Stimulated activated CD4-positive, alpha-beta T cell treated with anti-CD3 and anti-CD28 coated beads, Interleukin-4, amount 100 ng/mL, for 24 hours (primary cell): ENCODE measurements at regions not wholly inside any gene's neighbourhood (a gene's known extent, or its start where the extent isn't known, plus 50 kb on each side); places are given as distances from the start of the nearest gene placed in this dataset.
"Not testable (repeated sequence)": the region's sequence is repeated elsewhere in the genome, so short reads cannot be mapped to it uniquely, and the experiment has no call there.

ENCODE experiments used
- DNase-seq: peaks from one replicate; pipeline ENCODE4 v3.0.0-alpha.2; 2020

DNA sequence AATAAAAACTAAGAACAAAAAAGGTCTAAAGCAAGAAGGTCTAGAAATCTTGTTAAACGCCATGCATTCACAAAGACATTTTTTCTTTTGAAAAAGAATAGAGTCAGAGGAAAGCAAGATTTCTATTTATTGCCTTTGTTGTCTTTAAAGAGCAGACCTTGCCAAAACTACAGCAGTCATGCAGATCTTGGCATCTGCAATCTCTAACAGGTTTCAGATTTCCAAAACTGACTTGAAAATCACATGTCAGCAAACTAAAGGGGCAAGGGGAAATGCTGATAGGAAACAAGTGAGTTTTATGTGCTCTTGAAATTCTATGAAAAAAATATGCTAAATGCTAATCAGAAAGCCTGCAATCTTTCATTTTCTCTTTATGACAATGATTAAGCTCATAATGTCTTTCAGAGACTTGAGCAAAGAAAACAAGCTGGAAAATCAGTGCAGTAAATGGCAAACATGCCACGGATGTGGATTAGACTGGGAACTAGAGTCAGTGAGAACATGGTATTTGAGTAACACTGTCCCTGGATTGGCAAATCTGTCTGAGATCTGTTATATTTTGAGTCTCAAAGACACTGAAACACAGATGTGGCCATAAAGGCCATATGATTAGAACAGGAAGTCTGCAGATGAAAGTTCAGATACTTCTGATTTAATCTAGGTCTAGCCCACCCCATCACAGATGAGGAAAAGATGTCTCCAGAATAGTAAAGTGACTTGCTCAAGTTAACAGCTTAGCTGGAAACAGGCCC, 361.4 kb upstream of the RPS23 start:
- no peak for DNase-seq

DNA sequence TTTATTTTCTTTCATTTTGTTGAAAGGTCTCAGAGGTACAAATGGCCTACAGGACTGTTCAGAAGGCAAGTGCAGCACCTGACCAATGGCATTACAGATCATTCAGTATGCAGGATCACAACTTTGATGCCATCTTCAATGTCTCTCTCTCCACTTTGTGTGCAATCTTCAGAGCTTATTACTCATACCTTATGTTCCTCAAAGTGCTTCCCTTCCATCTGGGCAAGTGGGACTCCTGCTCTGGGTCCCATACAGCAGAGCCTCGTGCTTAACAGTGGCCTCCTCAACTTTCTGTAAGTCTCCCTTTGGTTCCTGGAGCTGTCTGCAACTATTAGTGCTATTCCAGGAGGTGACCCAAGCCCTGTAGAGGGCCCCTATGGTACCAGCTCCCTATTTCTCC, 358.4 kb upstream of the RPS23 start:
- DNase-seq: no peak

- DNase-seq: peak; percentile 5
Observed at GRCh38 chr5:82635561-82636288, 357.6 kb upstream of the RPS23 start.

GRCh38 chr5:82628364-82628910, 350.3 kb upstream of the RPS23 start:
- no peak for DNase-seq

GRCh38 chr5:82626905-82627591, 348.9 kb upstream of the RPS23 start:
- DNase-seq: not testable (repeated sequence)

- not testable (repeated sequence) for DNase-seq
Observed at GRCh38 chr5:82626012-82626411, 347.9 kb upstream of the RPS23 start.

DNA sequence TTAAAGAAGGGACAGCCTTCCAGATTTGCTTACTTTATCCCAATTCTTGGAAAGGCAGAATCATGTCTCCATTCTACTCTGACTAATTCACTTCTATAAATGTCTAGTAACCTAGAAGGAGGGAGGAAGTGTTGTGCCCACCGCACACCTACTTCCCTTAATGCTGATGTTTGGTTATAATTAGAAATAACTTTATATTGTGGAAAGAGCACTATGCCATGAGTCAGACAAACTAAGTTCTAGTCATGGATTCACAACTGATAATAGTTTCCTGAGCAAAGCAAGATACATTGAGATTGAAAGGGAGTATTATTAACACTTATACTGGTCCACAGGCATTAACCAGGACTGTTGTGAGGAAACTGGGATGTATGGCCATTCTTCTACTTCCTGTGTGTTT, 345.9 kb upstream of the RPS23 start:
- DNase-seq: no peak

DNA sequence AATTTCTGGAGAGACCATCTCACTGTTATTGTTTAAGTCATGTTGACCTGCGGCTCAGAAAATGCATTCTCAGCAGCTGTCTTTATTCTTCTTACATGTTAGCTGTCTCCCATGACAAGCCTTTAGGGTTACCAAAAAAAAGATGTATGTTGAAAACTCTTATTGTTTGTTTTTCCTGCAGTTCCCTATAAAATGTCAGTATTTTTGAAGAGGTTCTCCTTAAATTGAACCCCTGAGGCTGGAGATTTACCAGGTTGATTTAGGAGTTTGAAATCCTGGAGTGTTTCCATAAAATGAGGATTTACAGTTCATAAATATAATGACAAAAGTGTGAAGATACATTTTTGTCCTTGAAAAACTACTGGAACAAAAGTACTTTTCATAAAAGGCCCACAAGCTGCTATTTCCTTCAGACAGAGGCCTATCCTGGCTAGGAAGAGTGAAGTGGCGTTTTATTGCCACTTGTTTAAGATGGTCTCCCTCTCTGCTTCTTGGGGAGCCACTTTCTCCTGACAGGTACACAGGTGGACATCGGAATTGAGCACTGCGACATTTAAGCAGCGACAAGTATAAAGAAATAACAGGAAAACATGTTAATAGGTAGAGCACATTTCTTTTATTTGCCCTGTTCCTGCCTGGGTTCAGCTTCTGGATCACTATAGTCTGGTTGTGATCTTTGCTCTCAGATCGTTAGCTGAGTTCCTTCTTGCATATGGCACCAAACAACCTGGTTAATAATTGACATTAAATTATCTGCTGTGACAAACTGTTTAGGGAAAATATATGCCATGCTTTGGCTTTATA, 344.8 kb upstream of the RPS23 start:
- no peak for DNase-seq

- no peak for DNase-seq
Observed at GRCh38 chr5:82622205-82622604, 344.1 kb upstream of the RPS23 start.

DNA sequence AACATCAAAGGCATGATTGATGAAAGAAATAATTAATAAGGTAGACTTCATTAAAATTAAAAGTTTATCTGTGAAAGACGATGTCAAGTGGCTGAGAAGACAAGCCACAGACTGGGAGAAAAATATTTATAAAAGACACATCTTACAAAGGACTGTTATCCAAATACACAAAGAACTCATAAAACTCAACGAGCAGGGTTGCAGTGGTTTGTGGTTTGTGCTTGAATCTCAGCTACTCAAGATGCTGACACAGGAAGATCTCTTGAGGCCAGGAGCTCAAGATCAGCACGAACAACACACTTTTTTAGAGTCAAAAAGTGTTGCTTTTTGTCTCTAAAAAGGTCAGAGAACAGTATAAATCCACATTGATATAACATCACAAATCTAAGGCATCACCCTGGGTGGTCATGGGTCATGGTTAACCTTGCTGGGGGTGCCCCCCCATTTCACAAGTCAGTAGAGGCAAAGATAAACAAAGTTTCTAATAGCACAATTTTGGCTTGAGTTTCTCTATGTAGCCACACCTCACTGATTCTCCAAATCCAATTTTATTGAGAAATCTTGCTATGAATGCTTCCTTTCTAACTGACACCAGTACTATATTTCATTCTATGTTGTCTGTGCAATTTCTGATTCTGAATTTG, 342.9 kb upstream of the RPS23 start:
- no peak for DNase-seq

DNA sequence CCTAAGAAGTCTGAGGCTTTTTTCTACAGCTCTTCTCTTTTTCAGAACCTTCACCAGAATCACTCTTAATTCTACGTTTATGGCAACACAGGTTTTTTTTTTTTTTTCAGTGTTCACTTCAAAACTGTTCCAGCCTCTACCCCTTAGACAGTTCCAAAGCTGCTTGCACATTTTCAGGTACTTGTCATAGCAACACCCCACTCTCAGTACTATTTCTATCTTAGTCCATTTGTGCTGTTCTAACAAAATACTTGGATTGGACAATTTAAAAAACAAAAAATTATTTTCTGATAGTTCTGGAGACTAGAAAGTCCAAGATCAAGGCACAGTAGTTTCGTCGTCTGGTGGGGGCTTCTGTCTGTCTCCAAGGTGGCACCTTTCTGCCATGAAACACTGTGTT, 340.9 kb upstream of the RPS23 start:
- DNase-seq: no peak

- no peak for DNase-seq
Observed at GRCh38 chr5:82614706-82615105, 336.6 kb upstream of the RPS23 start.

GRCh38 chr5:82613891-82614290, 335.7 kb upstream of the RPS23 start:
- DNase-seq: no peak

- DNase-seq: no peak
Observed at GRCh38 chr5:82610686-82611085, 332.5 kb upstream of the RPS23 start.

DNA sequence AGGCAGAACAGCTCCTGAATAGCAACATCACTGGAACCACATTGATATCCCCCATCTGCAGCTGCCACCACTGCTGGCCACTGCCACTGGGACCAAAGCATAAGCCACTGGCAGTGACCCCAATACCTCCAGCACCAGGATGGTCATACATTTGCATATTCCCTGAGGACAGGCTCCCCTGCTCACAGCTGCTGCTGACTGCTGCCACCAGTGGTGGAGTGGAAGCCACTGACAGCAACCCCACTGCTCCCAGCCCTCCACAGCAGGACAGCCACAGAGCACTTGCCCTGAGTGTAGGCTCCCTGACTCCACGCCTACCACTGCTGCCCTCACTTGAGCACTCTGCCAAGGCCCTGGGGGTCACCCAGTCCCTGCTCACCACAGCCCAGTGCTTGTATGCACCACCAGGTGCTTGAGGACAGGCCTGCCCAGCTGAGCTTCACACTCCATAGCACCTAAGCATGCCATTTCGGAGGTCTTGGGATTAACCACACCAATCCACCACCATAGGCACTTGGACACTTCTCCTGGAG, 327.4 kb upstream of the RPS23 start:
- no peak for DNase-seq

DNA sequence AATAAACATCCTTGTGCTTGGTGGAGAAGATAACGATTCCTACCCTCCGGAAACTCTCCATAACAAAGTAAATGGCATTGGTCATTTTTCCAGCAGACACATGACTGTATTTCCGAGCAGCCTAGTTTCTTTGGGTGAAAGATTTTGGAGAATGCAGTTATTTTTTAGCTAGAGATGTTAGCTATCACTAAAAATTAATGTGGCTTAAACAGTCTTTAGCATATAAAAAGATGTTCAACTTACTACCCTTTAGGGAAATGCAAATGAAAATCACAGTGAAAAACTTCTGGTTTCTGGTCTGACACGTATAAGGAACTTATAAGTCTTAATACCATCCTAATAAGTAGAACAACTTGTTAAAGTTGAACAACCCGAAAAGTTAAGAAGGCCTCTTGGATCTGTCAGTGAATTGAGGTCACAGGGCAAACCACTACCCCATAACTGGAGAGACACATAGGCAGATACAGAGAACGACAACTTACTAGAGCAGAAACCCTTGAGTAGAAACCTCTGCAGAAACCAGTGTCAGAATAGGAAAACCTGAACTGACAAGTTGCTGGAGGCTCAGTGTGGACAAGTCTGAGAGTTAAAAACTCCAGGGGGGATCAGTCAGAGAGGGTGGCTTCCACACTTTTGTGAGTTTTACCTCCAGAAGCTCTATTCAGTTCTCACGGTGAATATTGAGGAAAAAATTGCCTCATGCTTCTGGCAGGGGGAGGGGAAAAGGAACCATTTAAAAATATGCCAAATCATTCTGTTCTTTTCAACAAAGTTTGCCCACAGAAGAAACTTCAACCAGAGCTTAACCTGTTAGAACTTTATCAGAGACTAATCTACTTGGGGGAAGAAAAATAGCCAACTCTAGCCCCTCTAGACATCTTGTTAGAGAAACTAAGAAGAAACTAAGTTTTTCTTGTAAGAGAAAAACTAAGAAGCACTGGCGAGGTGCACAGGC, 325.2 kb upstream of the RPS23 start:
- DNase-seq: no peak

GRCh38 chr5:82601861-82602260, 323.7 kb upstream of the RPS23 start:
- DNase-seq: no peak

DNA sequence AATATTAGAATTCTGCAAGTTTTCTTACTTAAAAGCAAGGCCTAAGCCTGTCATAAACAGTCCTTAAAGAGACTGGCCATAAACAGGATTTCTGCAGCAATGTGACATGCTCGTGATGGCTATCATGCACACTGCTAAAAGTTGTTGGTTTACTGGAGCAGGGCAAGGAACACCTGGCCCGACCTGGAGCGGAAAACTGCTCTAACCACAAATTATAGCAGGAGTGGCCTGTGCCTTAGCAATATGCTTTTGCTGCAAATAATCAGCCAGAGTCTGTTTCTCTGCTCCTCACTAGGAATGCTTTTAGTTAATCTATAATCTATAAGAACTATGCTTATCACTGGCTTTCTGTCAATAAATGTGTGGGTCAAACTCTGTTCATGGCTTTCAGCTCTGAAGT, 322.9 kb upstream of the RPS23 start:
- DNase-seq: no peak

DNA sequence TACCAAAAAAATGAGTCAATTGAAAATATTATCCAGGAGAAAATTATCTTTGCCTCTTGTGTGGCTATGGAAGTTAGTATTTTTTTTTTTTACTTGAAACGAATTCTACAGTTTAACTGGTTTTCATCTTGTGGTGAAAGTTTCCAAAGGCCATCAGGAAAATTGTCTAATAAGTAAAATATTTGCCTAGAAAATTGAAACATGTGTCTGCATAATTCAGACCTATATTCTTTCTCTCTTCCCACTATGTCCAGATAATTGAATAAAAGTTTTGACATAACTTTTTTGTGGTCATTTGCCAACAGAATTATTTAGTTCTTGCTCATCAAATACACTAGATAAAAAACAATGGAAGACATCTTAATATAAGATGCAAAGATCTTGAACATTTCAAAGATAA, 321.5 kb upstream of the RPS23 start:
- no peak for DNase-seq

GRCh38 chr5:82599030-82599429, 320.9 kb upstream of the RPS23 start:
- DNase-seq: no peak

DNA sequence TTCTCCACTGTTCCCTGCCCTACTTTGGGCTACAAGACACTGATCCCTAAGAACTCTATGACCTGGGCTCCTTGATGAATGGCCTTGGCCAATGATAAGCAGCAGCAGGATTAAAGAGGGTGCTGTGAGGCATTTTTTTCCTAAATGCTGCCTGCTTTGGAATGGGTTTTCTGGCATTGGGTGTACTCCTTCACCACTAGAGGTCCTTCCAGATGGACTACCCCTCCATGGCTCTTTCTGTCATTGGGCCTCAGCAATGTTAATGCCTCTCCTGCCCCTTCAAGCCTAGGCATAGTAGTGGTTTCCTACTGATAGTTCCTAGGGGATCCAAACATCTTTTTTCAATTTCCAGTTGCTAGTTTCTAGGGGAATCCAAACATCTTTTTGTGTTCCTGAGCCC, 319.3 kb upstream of the RPS23 start:
- no peak for DNase-seq
